DOHH2 (cell line): ENCODE measurements at regions not wholly inside any gene's neighbourhood (a gene's known extent, or its start where the extent isn't known, plus 50 kb on each side); places are given as distances from the start of the nearest gene placed in this dataset.

Experiments used
- EZH2phosphoT487 ChIP-seq: fragments of 200-600 bp; sonication (generic); IDR thresholded peaks from 2 replicates; pipeline ENCODE4 v1.6.1; 2017; ENCODE audit warnings: borderline replicate concordance, mild to moderate bottlenecking, antibody characterized with exemption, low read length, moderate library complexity, mixed read lengths
- TF ChIP-seq, protein P1 (sequence below): fragments of 200-600 bp; sonication (generic); IDR thresholded peaks from one replicate; pipeline ENCODE4 v1.5.1; 2014; ENCODE audit warnings: antibody characterized with exemption, mild to moderate bottlenecking, low read depth, low read length; ENCODE audit not compliant: poor library complexity, severe bottlenecking

DNA sequence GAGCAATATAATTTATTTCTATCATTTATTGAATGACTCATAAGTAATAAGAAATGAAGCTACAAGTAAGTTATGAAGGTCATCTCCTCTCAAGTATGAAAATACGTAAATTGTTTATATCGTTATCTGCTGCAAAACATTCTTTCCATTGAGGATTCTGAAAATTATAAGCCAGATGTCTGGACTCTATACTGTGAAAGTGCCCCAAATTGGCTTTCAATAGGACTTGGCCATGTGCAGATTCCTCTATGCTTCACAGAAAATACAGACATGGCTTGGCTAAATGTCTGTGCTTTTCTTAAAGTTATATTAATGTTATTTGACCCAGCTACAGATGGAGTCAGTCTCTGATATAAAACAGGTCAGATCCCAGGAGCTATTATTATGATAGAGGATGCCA, 2109.9 kb upstream of the AGA start:
- TF ChIP-seq, protein P1, sequence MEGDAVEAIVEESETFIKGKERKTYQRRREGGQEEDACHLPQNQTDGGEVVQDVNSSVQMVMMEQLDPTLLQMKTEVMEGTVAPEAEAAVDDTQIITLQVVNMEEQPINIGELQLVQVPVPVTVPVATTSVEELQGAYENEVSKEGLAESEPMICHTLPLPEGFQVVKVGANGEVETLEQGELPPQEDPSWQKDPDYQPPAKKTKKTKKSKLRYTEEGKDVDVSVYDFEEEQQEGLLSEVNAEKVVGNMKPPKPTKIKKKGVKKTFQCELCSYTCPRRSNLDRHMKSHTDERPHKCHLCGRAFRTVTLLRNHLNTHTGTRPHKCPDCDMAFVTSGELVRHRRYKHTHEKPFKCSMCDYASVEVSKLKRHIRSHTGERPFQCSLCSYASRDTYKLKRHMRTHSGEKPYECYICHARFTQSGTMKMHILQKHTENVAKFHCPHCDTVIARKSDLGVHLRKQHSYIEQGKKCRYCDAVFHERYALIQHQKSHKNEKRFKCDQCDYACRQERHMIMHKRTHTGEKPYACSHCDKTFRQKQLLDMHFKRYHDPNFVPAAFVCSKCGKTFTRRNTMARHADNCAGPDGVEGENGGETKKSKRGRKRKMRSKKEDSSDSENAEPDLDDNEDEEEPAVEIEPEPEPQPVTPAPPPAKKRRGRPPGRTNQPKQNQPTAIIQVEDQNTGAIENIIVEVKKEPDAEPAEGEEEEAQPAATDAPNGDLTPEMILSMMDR = no peak
- TF ChIP-seq EZH2phosphoT487 = no peak
